PC-9 (cell line): ENCODE measurements at regions not wholly inside any gene's neighbourhood (a gene's known extent, or its start where the extent isn't known, plus 50 kb on each side); places are given as distances from the start of the nearest gene placed in this dataset.

ENCODE experiments used
- BruUV-seq: library from RNA; stranded (reverse); fragments of 400-500 nt; replicated peaks from 2 replicates; lab custom pipeline; 2021; lab: Mats Ljungman, UMichigan
- CTCF ChIA-PET: fragments of 300-600 bp; sonication (Branson Sonifier 250); formaldehyde crosslinking; loops from one replicate; lab custom pipeline; 2022; ENCODE audit warnings: antibody characterized with exemption; lab: Charles Lee
- POLR2A ChIA-PET: fragments of 300-600 bp; sonication (Branson Sonifier 250); formaldehyde crosslinking; loops from one replicate; lab custom pipeline; 2022; ENCODE audit warnings: antibody characterized with exemption; ENCODE audit not compliant: unreplicated experiment; lab: Charles Lee
- DNase-seq, 2 experiments: peaks; one replicate each; pipeline versions ENCODE4 v3.0.0 to v3.0.0-alpha.2; 2015 to 2022; ENCODE audit warnings: mixed read lengths in 1 of 2
- H2AFZ ChIP-seq: fragments of 200-600 bp; sonication (generic); 2 replicates; pipeline ENCODE4 v1.8.1; 2017; ENCODE audit warnings: antibody characterized with exemption
- H3F3A ChIP-seq: fragments of 200-600 bp; sonication (generic); 2 replicates; pipeline ENCODE4 v1.8.1; 2017; ENCODE audit warnings: antibody characterized with exemption, mild to moderate bottlenecking, low read depth; ENCODE audit not compliant: insufficient read depth
- H3K27ac ChIP-seq: fragments of 200-600 bp; sonication (generic); 2 replicates; pipeline ENCODE4 v1.6.1; 2016; ENCODE audit warnings: mixed run types
- H3K27me3 ChIP-seq: fragments of 200-600 bp; sonication (generic); 2 replicates; pipeline ENCODE4 v1.6.1; 2016; ENCODE audit warnings: low read depth, mixed run types; ENCODE audit not compliant: insufficient read depth
- H3K36me3 ChIP-seq: fragments of 200-600 bp; sonication (generic); 2 replicates; pipeline ENCODE4 v1.6.1; 2016; ENCODE audit warnings: low read depth, mixed run types
- H3K4me1 ChIP-seq: fragments of 200-600 bp; sonication (generic); replicated peaks from 2 replicates; pipeline ENCODE4 v1.6.1; 2016; ENCODE audit warnings: mixed run types; ENCODE audit not compliant: insufficient read depth
- H3K4me2 ChIP-seq: fragments of 200-600 bp; sonication (generic); 2 replicates; pipeline ENCODE4 v1.6.1; 2017; ENCODE audit warnings: mixed run types
- H3K4me3 ChIP-seq: fragments of 200-600 bp; sonication (generic); 2 replicates; pipeline ENCODE4 v1.6.1; 2016; ENCODE audit warnings: mixed run types
- H3K79me2 ChIP-seq: fragments of 200-600 bp; sonication (generic); 2 replicates; pipeline ENCODE4 v1.6.1; 2017; ENCODE audit warnings: low read depth, mixed run types
- H3K9me2 ChIP-seq: fragments of 200-600 bp; sonication (generic); 2 replicates; pipeline ENCODE4 v1.8.1; 2017; ENCODE audit warnings: mild to moderate bottlenecking; ENCODE audit not compliant: insufficient read depth
- H3K9me3 ChIP-seq: fragments of 200-600 bp; sonication (generic); 2 replicates; pipeline ENCODE4 v1.8.1; 2016; ENCODE audit warnings: low read depth; ENCODE audit not compliant: insufficient read depth
- H4K20me1 ChIP-seq: fragments of 200-600 bp; sonication (generic); 2 replicates; pipeline ENCODE4 v1.8.1; 2017; ENCODE audit not compliant: insufficient read depth
- EZH2 ChIP-seq: fragments of 200-600 bp; sonication (generic); IDR thresholded peaks from 2 replicates; pipeline ENCODE4 v1.8.0; 2017; ENCODE audit warnings: antibody characterized with exemption, low read depth
- intact Hi-C: fragments of 100-400 bp; cut with micrococcal nuclease; formaldehyde crosslinking; loops from one replicate; pipeline ENCODE4 v1.10.0; 2022; ENCODE audit not compliant: unreplicated experiment
- TF ChIP-seq, protein P1 (sequence below): fragments of 200-600 bp; sonication (generic); conservative IDR thresholded peaks from 2 replicates; pipeline ENCODE4 v1.6.1; 2017; ENCODE audit warnings: mixed run types, antibody characterized with exemption, mild to moderate bottlenecking, moderate library complexity

DNA sequence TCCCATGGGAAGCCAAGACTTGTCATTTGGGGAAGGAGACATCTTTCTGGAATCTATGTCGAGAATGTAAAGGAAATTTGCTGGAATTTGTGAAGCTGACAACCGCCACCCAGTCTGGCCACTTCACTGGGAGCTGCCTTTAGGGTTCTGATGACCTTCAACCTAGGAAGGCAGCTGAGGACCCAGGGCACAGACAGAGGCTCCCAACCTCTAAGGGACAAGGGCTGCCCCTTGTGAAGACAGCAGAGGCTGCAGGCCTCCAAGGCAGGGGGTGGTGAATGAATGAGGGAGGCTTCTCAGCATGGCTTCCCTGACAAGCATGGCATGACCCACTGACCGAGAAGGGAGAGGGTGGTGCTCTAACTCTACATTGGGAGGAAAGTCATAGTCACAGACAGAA, 128.9 kb upstream of the ASB18 start:
- H3F3A ChIP-seq, result no peaks in the 10 kb centered on the region
- no peak for TF ChIP-seq EZH2
- TF ChIP-seq, protein P1, sequence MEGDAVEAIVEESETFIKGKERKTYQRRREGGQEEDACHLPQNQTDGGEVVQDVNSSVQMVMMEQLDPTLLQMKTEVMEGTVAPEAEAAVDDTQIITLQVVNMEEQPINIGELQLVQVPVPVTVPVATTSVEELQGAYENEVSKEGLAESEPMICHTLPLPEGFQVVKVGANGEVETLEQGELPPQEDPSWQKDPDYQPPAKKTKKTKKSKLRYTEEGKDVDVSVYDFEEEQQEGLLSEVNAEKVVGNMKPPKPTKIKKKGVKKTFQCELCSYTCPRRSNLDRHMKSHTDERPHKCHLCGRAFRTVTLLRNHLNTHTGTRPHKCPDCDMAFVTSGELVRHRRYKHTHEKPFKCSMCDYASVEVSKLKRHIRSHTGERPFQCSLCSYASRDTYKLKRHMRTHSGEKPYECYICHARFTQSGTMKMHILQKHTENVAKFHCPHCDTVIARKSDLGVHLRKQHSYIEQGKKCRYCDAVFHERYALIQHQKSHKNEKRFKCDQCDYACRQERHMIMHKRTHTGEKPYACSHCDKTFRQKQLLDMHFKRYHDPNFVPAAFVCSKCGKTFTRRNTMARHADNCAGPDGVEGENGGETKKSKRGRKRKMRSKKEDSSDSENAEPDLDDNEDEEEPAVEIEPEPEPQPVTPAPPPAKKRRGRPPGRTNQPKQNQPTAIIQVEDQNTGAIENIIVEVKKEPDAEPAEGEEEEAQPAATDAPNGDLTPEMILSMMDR, result no peak
- no peaks in the 10 kb centered on the region for H3K79me2 ChIP-seq
- POLR2A ChIA-PET, result interaction anchor here (0.7 kb wide), 2 partner anchors 270 to 682 kb away, joined by 3 to 4 read pairs; no protein-coding TSS in a partner anchor
- no peaks in the 10 kb centered on the region for H3K4me1 ChIP-seq
- DNase-seq, result no peak
- BruUV-seq, result no TSS peak
- CTCF ChIA-PET, result no interaction called here
- H3K27me3 ChIP-seq, result peaks cover 44% of the 10 kb centered on the region; the same call in 1 of the 2 replicates
- no peaks in the 10 kb centered on the region for H3K9me3 ChIP-seq
- no peaks in the 10 kb centered on the region for H4K20me1 ChIP-seq
- intact Hi-C loops, result no loop called here
- no peak overlapping the region for H3K4me2 ChIP-seq
- no peaks in the 10 kb centered on the region for H3K36me3 ChIP-seq
- no peak overlapping the region for H3K27ac ChIP-seq
- H3K4me3 ChIP-seq, result no peak overlapping the region
- H3K9me2 ChIP-seq, result peaks cover 4% of the 10 kb centered on the region; the same call in 1 of the 2 replicates
- H2AFZ ChIP-seq, result no peak overlapping the region

DNA sequence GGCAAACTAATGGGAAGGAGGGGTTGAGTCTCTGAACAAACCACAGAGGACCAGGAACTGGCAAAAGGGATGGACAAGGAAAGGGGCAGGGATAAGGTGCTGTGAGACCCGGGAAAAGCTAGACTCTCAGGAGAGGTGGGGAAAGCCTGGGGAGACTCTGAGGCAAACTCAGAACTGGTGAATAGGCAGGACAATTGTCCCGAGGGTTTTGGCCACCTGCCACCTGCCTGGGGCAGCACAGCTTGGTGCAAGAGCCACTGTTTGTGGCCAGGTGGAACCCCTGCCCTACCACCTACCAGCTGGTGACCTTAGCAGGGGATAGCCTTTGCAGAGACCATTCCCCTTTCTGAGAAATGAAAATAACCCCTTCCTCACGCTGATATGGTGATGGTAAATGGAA, 129.4 kb upstream of the ASB18 start:
- H3K27me3 ChIP-seq, result peaks cover 48% of the 10 kb centered on the region; the same call in 1 of the 2 replicates
- no TSS peak for BruUV-seq
- H3K4me3 ChIP-seq, result no peak overlapping the region
- ChIA-PET CTCF (no interaction called here), POLR2A (no interaction called here)
- no peaks in the 10 kb centered on the region for H3K4me1 ChIP-seq
- H3K79me2 ChIP-seq, result no peaks in the 10 kb centered on the region
- intact Hi-C loops, result no loop called here
- H3K9me3 ChIP-seq, result no peaks in the 10 kb centered on the region
- no peaks in the 10 kb centered on the region for H3K36me3 ChIP-seq
- no peak for DNase-seq
- H2AFZ ChIP-seq, result no peak overlapping the region
- H3K27ac ChIP-seq, result no peak overlapping the region
- no peaks in the 10 kb centered on the region for H4K20me1 ChIP-seq
- H3K9me2 ChIP-seq, result peaks cover 4% of the 10 kb centered on the region; the same call in 1 of the 2 replicates
- no peak overlapping the region for H3K4me2 ChIP-seq
- TF ChIP-seq, protein P1, result no peak
- TF ChIP-seq EZH2, result no peak
- no peaks in the 10 kb centered on the region for H3F3A ChIP-seq

GRCh38 chr2:236394571-236394970, 130.4 kb upstream of the ASB18 start:
- no peaks in the 10 kb centered on the region for H3K79me2 ChIP-seq
- H3K4me3 ChIP-seq, result no peak overlapping the region
- no peak for TF ChIP-seq EZH2
- TF ChIP-seq, protein P1, result no peak
- H3F3A ChIP-seq, result no peaks in the 10 kb centered on the region
- H3K36me3 ChIP-seq, result no peaks in the 10 kb centered on the region
- peaks cover 58% of the 10 kb centered on the region for H3K27me3 ChIP-seq
- no peaks in the 10 kb centered on the region for H4K20me1 ChIP-seq
- DNase-seq, result no peak
- intact Hi-C loops, result no loop called here
- no peaks in the 10 kb centered on the region for H3K4me1 ChIP-seq
- no peak overlapping the region for H2AFZ ChIP-seq
- POLR2A ChIA-PET, result no interaction called here
- no peak overlapping the region for H3K27ac ChIP-seq
- no TSS peak for BruUV-seq
- CTCF ChIA-PET, result no interaction called here
- H3K9me3 ChIP-seq, result no peaks in the 10 kb centered on the region
- H3K4me2 ChIP-seq, result no peak overlapping the region
- H3K9me2 ChIP-seq, result peaks cover 4% of the 10 kb centered on the region; the same call in 1 of the 2 replicates
